Neuronal stem cell (in vitro differentiated cells): ENCODE measurements at regions not wholly inside any gene's neighbourhood (a gene's known extent, or its start where the extent isn't known, plus 50 kb on each side); places are given as distances from the start of the nearest gene placed in this dataset.
"Not testable (repeated sequence)": the region's sequence is repeated elsewhere in the genome, so short reads cannot be mapped to it uniquely, and the experiment has no call there.

Experiments
- DNase-seq: peaks from one replicate; pipeline ENCODE4 v3.0.0-alpha.2; 2013; ENCODE audit warnings: low spot score
- H2AFZ ChIP-seq: one replicate; pipeline ENCODE4 v1.6.1; 2013; ENCODE audit warnings: mild to moderate bottlenecking, low read length, inconsistent platforms
- H2AK5ac ChIP-seq: 2 replicates; pipeline ENCODE4 v1.6.1; 2013; ENCODE audit warnings: low read depth, mild to moderate bottlenecking, inconsistent platforms, low read length, moderate library complexity, mixed read lengths
- H2BK120ac ChIP-seq: 2 replicates; pipeline ENCODE4 v1.6.1; 2013; ENCODE audit warnings: low read depth, mild to moderate bottlenecking, inconsistent platforms, low read length, moderate library complexity, mixed read lengths
- H2BK12ac ChIP-seq: one replicate; pipeline ENCODE4 v1.6.1; 2013; ENCODE audit warnings: low read length, inconsistent platforms
- H2BK15ac ChIP-seq: 2 replicates; pipeline ENCODE4 v1.6.1; 2013; ENCODE audit warnings: mild to moderate bottlenecking, low read length, inconsistent platforms, mixed read lengths
- H2BK5ac ChIP-seq: one replicate; pipeline ENCODE4 v1.6.1; 2013; ENCODE audit warnings: inconsistent platforms, mild to moderate bottlenecking, low read length, moderate library complexity
- H3K14ac ChIP-seq: one replicate; pipeline ENCODE4 v1.6.1; 2013; ENCODE audit warnings: low read length, inconsistent platforms
- H3K18ac ChIP-seq: 2 replicates; pipeline ENCODE4 v1.6.1; 2013; ENCODE audit warnings: low read length, inconsistent platforms
- H3K23ac ChIP-seq: 2 replicates; pipeline ENCODE4 v1.6.1; 2013; ENCODE audit warnings: low read depth, mild to moderate bottlenecking, mixed read lengths, low read length, inconsistent platforms; ENCODE audit not compliant: poor library complexity
- H3K27ac ChIP-seq: replicated peaks from 3 replicates; pipeline ENCODE4 v1.5.1; 2013; ENCODE audit warnings: low read length, inconsistent platforms
- H3K27me3 ChIP-seq, 3 experiments: 2 replicates each; pipeline ENCODE4 v1.6.1; 2013; ENCODE audit warnings: low read length in 3 of 3, mild to moderate bottlenecking in 2 of 3, inconsistent platforms in 1 of 3, low read depth in 1 of 3, mixed read lengths in 1 of 3, moderate library complexity in 1 of 3; ENCODE audit not compliant: control insufficient read depth in 3 of 3, insufficient read depth in 3 of 3
- H3K36me3 ChIP-seq, 2 donors: replicated peaks in 1 of 2; 2 replicates each; pipeline ENCODE4 v1.6.1; 2013; ENCODE audit warnings: low read length in 2 of 2; ENCODE audit not compliant: control insufficient read depth in 2 of 2, insufficient read depth in 2 of 2
- H3K4ac ChIP-seq: 2 replicates; pipeline ENCODE4 v1.6.1; 2013; ENCODE audit warnings: inconsistent platforms, mild to moderate bottlenecking, low read length, moderate library complexity
- H3K4me1 ChIP-seq, 2 donors: 1 replicate in 1 of 2; 2 replicates in 1 of 2; pipeline ENCODE4 v1.6.1; 2013; ENCODE audit warnings: low read length in 2 of 2, low read depth in 1 of 2; ENCODE audit not compliant: control insufficient read depth in 2 of 2, insufficient read depth in 1 of 2
- H3K4me2 ChIP-seq: one replicate; pipeline ENCODE4 v1.6.1; 2013; ENCODE audit warnings: mild to moderate bottlenecking, low read length, inconsistent platforms; ENCODE audit not compliant: insufficient read depth, poor library complexity, severe bottlenecking
- H3K4me3 ChIP-seq, 2 donors: 2 replicates each; pipeline ENCODE4 v1.5.1; 2013; ENCODE audit warnings: low read length in 2 of 2, mild to moderate bottlenecking in 2 of 2, inconsistent platforms in 1 of 2, moderate library complexity in 1 of 2
- H3K79me1 ChIP-seq: one replicate; pipeline ENCODE4 v1.6.1; 2013; ENCODE audit warnings: low read depth, mild to moderate bottlenecking, inconsistent platforms, low read length, moderate library complexity
- H3K9ac ChIP-seq: one replicate; pipeline ENCODE4 v1.6.1; 2013; ENCODE audit warnings: mild to moderate bottlenecking, low read depth, low read length, inconsistent platforms; ENCODE audit not compliant: poor library complexity
- H3K9me3 ChIP-seq, 2 donors: replicated peaks in 1 of 2; 2 replicates each; pipeline versions ENCODE3 to v1.6.1; 2013; ENCODE audit warnings: low read length in 2 of 2, mild to moderate bottlenecking in 2 of 2, inconsistent platforms in 1 of 2, low read depth in 1 of 2, mixed read lengths in 1 of 2, moderate library complexity in 1 of 2; ENCODE audit not compliant: control insufficient read depth in 2 of 2, insufficient read depth in 1 of 2
- H4K8ac ChIP-seq: one replicate; pipeline ENCODE4 v1.6.1; 2013; ENCODE audit warnings: low read depth, mild to moderate bottlenecking, inconsistent platforms, low read length, moderate library complexity
- H4K91ac ChIP-seq: one replicate; pipeline ENCODE4 v1.6.1; 2013; ENCODE audit warnings: low read length, low read depth, mild to moderate bottlenecking, inconsistent platforms; ENCODE audit not compliant: poor library complexity
- WGBS, 2 donors: extraction: QIAGEN DNeasy Blood & Tissue Kit; methylation state at CpG; one replicate each; pipeline ENCODE4 v1.1.7; 2013; ENCODE audit warnings: missing lambda C conversion rate in 2 of 2, mixed read lengths in 1 of 2; ENCODE audit not compliant: insufficient read length in 2 of 2, insufficient replicate concordance in 1 of 2; ENCODE audit errors: extremely low coverage in 2 of 2; 5-methylcytosine and 5-hydroxymethylcytosine counted together

DNA sequence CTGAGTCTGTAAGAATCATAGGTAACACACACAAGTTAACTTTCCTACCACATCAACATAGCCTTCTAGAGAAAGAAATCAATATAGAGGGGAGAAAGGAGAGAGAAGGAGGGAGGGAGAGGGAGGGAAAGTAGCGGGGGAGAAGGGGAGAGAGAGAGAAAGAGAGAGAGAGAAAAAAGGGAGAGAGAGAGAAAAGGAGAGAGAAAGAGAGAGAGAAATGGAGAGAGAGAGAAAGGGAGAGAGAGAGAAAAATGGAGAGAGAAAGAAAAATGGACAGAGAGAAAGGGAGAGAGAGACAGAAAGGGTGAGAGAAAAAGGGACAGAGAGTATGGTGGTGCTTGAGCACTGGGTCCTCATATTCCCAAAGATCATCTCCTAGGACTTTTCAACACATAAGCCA, 591.7 kb downstream of the ZEB2 start:
- Histone ChIP-seq H2BK12ac (no peak overlapping the region), H3K36me3 (no peaks in the 10 kb centered on the region), H4K91ac (no peak overlapping the region), H3K9ac (no peak overlapping the region), H3K9me3 (peaks cover 2 to 6% of the 10 kb centered on the region in 2 donors), H3K18ac (no peak overlapping the region), H3K4me2 (no peak overlapping the region), H3K4me3 (no peak overlapping the region), H2AFZ (no peak overlapping the region), H3K4ac (no peak overlapping the region), H3K79me1 (no peaks in the 10 kb centered on the region), H2AK5ac (no peak overlapping the region), H3K14ac (no peak overlapping the region), H2BK15ac (no peak overlapping the region), H3K27me3 (no peaks in the 10 kb centered on the region), H2BK120ac (no peak overlapping the region), H2BK5ac (no peak overlapping the region), H3K27ac (no peak overlapping the region), H3K4me1 (no peaks in the 10 kb centered on the region), H4K8ac (no peak overlapping the region), H3K23ac (no peak overlapping the region)
- WGBS, 2 donors = no CpG with 5 or more reads among the region's 1 CpG
- DNase-seq = no peak

DNA sequence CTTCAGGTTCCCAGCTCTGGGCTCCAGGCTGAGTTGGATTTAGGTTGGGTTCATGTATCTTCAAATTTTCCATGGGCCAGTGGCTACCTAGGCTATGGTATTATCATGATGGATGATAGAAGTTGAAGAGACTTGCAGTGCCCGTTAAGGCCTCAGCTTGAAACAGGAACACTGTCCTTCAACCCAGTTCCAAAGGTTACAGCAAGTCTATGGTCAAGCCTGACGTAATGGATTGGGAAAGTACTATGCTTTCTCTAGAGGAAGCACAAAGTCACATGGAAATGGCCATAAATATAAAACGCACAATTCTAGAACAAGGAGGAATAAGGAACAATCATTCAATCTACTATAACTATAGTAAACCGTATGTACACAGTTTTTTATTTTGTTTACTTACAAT, 593.2 kb downstream of the ZEB2 start:
- Histone ChIP-seq H2AFZ (no peak overlapping the region), H4K8ac (no peak overlapping the region), H3K23ac (no peak overlapping the region), H3K27ac (no peak overlapping the region), H3K4me1 (no peaks in the 10 kb centered on the region), H3K27me3 (no peaks in the 10 kb centered on the region), H3K36me3 (no peaks in the 10 kb centered on the region), H4K91ac (no peak overlapping the region), H2BK15ac (no peak overlapping the region), H3K4ac (no peak overlapping the region), H3K4me3 (no peak overlapping the region), H3K18ac (no peak overlapping the region), H2BK12ac (no peak overlapping the region), H3K9ac (no peak overlapping the region), H2AK5ac (no peak overlapping the region), H3K4me2 (no peak overlapping the region), H3K9me3 (peaks cover 2 to 6% of the 10 kb centered on the region in 2 donors), H3K14ac (no peak overlapping the region), H3K79me1 (no peaks in the 10 kb centered on the region), H2BK5ac (no peak overlapping the region), H2BK120ac (no peak overlapping the region)
- no peak for DNase-seq
- WGBS, 2 donors = no CpG with 5 or more reads among the region's 4 CpGs

DNA sequence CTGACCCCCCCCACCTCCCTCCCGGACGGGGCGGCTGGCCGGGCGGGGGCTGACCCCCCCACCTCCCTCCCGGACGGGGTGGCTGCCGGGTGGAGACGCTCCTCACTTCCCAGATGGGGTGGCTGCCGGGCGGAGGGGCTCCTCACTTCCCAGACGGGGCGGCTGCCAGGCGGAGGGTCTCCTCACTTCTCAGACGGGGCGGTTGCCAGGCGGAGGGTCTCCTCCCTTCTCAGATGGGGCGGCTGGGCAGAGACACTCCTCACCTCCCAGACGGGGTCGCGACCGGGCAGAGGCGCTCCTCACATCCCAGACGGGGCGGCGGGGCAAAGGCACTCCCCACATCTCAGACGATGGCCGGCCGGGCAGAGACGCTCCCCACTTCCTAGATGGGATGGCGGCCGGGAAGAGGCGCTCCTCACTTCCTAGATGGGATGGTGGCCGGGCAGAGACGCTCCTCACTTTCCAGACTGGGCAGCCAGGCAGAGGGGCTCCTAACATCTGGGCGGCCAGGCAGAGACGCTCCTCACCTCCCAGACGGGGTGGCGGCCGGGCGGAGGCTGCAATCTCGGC, 597.6 kb downstream of the ZEB2 start:
- H3K9me3 ChIP-seq, H4K91ac ChIP-seq, H3K18ac ChIP-seq, H2AFZ ChIP-seq, H3K79me1 ChIP-seq, H3K4me3 ChIP-seq, H3K27me3 ChIP-seq, H3K9ac ChIP-seq, H3K4me2 ChIP-seq, H2AK5ac ChIP-seq, H3K27ac ChIP-seq, DNase-seq, H3K23ac ChIP-seq, H2BK120ac ChIP-seq, H2BK12ac ChIP-seq, H2BK15ac ChIP-seq, H3K36me3 ChIP-seq, H3K4ac ChIP-seq, H3K4me1 ChIP-seq, H3K14ac ChIP-seq, H2BK5ac ChIP-seq, H4K8ac ChIP-seq: not testable (repeated sequence)
- WGBS, 2 donors = no CpG with 5 or more reads among the region's 42 CpGs

GRCh38 chr2:143918465-143918989, 601.4 kb downstream of the ZEB2 start:
- Histone ChIP-seq H3K9ac (no peak overlapping the region), H4K8ac (no peak overlapping the region), H2AFZ (no peak overlapping the region), H2BK12ac (no peak overlapping the region), H3K4ac (no peak overlapping the region), H3K18ac (no peak overlapping the region), H3K4me3 (no peak overlapping the region), H3K23ac (no peak overlapping the region), H3K9me3 (peaks cover 7 to 8% of the 10 kb centered on the region in 2 donors), H3K14ac (no peak overlapping the region), H3K27me3 (no peaks in the 10 kb centered on the region), H3K27ac (no peak overlapping the region), H3K36me3 (no peaks in the 10 kb centered on the region), H2BK120ac (no peak overlapping the region), H2AK5ac (no peak overlapping the region), H3K79me1 (no peaks in the 10 kb centered on the region), H3K4me2 (no peak overlapping the region), H3K4me1 (no peaks in the 10 kb centered on the region), H2BK15ac (no peak overlapping the region), H4K91ac (no peak overlapping the region), H2BK5ac (no peak overlapping the region)
- no peak for DNase-seq
- no CpG with 5 or more reads among the region's 1 CpG for WGBS, 2 donors
